NOMO-1 treated with DMSO at 0.1 percent for 48 hours (cell line): ENCODE measurements at regions not wholly inside any gene's neighbourhood (a gene's known extent, or its start where the extent isn't known, plus 50 kb on each side); places are given as distances from the start of the nearest gene placed in this dataset.

Experiments
- DNase-seq: peaks from one replicate; lab custom pipeline; 2025; ENCODE audit not compliant: unreplicated experiment; lab: John Stamatoyannopoulos, UW

- DNase-seq, result no peak
Observed at GRCh38 chr13:100870898-100871297, 196.3 kb upstream of the TMTC4 start.

GRCh38 chr13:100860866-100861265 is 186.3 kb upstream of the TMTC4 start:
- DNase-seq, result no peak

- no peak for DNase-seq
Observed at GRCh38 chr13:100859861-100860260, 185.3 kb upstream of the TMTC4 start.

- DNase-seq, result no peak
Observed at GRCh38 chr13:100855151-100855550, 180.6 kb upstream of the TMTC4 start.

GRCh38 chr13:100854006-100854405 is 179.4 kb upstream of the TMTC4 start:
- no peak for DNase-seq

- DNase-seq, result no peak
Observed at GRCh38 chr13:100853434-100853833, 178.8 kb upstream of the TMTC4 start.

GRCh38 chr13:100852146-100852545 is 177.6 kb upstream of the TMTC4 start:
- no peak for DNase-seq

GRCh38 chr13:100848304-100848703 is 173.7 kb upstream of the TMTC4 start:
- DNase-seq, result no peak

GRCh38 chr13:100845128-100845757 is 170.6 kb upstream of the TMTC4 start:
- no peak for DNase-seq

- no peak for DNase-seq
Observed at GRCh38 chr13:100842136-100842535, 167.5 kb upstream of the TMTC4 start.

- DNase-seq, result no peak
Observed at GRCh38 chr13:100838387-100838786, 163.8 kb upstream of the TMTC4 start.

GRCh38 chr13:100837631-100838030 is 163.0 kb upstream of the TMTC4 start:
- no peak for DNase-seq

- no peak for DNase-seq
Observed at GRCh38 chr13:100836711-100837110, 162.1 kb upstream of the TMTC4 start.

- DNase-seq, result no peak
Observed at GRCh38 chr13:100835695-100836094, 161.1 kb upstream of the TMTC4 start.

- no peak for DNase-seq
Observed at GRCh38 chr13:100833427-100833826, 158.8 kb upstream of the TMTC4 start.

- DNase-seq, result no peak
Observed at GRCh38 chr13:100828226-100828625, 153.6 kb upstream of the TMTC4 start.

- no peak for DNase-seq
Observed at GRCh38 chr13:100827489-100828176, 153.0 kb upstream of the TMTC4 start.

GRCh38 chr13:100826441-100826840 is 151.8 kb upstream of the TMTC4 start:
- no peak for DNase-seq

- DNase-seq, result no peak
Observed at GRCh38 chr13:100825557-100825956, 151.0 kb upstream of the TMTC4 start.

GRCh38 chr13:100824366-100824765 is 149.8 kb upstream of the TMTC4 start:
- no peak for DNase-seq

GRCh38 chr13:100823448-100823847 is 148.9 kb upstream of the TMTC4 start:
- no peak for DNase-seq

- DNase-seq, result no peak
Observed at GRCh38 chr13:100822871-100823443, 148.4 kb upstream of the TMTC4 start.

- no peak for DNase-seq
Observed at GRCh38 chr13:100818711-100819110, 144.1 kb upstream of the TMTC4 start.
